ENCODE measurements at regions not wholly inside any gene's neighbourhood (a gene's known extent, or its start where the extent isn't known, plus 50 kb on each side); places are given as distances from the start of the nearest gene placed in this dataset.

GRCh38 chr2:139177041-139177440, 396.9 kb upstream of the NXPH2 start:
- DNase-seq (ENCODE audit: low read depth in 6 of 9, low spot score in 9 of 9): no peak
- WGBS: 87% methylated on average over 3 of the region's 3 CpGs
- Histone ChIP-seq H3K9me3 (ENCODE audit: control insufficient read depth in 2 of 2, insufficient read depth in 1 of 2, low read length in 1 of 2) (no peaks in the 10 kb centered on the region), H3K4me1 (ENCODE audit: control insufficient read depth in 2 of 2, insufficient read depth in 2 of 2, low read length in 2 of 2) (no peaks in the 10 kb centered on the region), H3K27ac (ENCODE audit: low read depth in 1 of 2, low read length in 1 of 2) (no peak overlapping the region), H3K27me3 (ENCODE audit: control insufficient read depth in 2 of 2, insufficient read depth in 1 of 2, low read length in 1 of 2) (no peaks in the 10 kb centered on the region), H3K4me3 (ENCODE audit: low read length in 2 of 2) (no peak overlapping the region), H3K36me3 (ENCODE audit: control insufficient read depth in 2 of 2, insufficient read depth in 2 of 2, low read length in 1 of 2) (no peaks in the 10 kb centered on the region)

- Histone ChIP-seq H3K36me3 (ENCODE audit: control insufficient read depth in 2 of 2, insufficient read depth in 2 of 2, low read length in 1 of 2) (no peaks in the 10 kb centered on the region), H3K9me3 (ENCODE audit: control insufficient read depth in 2 of 2, insufficient read depth in 1 of 2, low read length in 1 of 2) (no peaks in the 10 kb centered on the region), H3K27ac (ENCODE audit: low read depth in 1 of 2, low read length in 1 of 2) (no peak overlapping the region), H3K4me1 (ENCODE audit: control insufficient read depth in 2 of 2, insufficient read depth in 2 of 2, low read length in 2 of 2) (no peaks in the 10 kb centered on the region), H3K4me3 (ENCODE audit: low read length in 2 of 2) (no peak overlapping the region), H3K27me3 (ENCODE audit: control insufficient read depth in 2 of 2, insufficient read depth in 1 of 2, low read length in 1 of 2) (no peaks in the 10 kb centered on the region)
- DNase-seq (ENCODE audit: low read depth in 6 of 9, low spot score in 9 of 9): no peak
- 92% methylated on average over 3 of the region's 3 CpGs for WGBS
Measured at GRCh38 chr2:139175510-139175909, 395.3 kb upstream of the NXPH2 start.

- Histone ChIP-seq H3K4me3 (ENCODE audit: low read length in 2 of 2) (no peak overlapping the region), H3K27ac (ENCODE audit: low read depth in 1 of 2, low read length in 1 of 2) (no peak overlapping the region), H3K4me1 (ENCODE audit: control insufficient read depth in 2 of 2, insufficient read depth in 2 of 2, low read length in 2 of 2) (no peaks in the 10 kb centered on the region), H3K9me3 (ENCODE audit: control insufficient read depth in 2 of 2, insufficient read depth in 1 of 2, low read length in 1 of 2) (no peaks in the 10 kb centered on the region), H3K27me3 (ENCODE audit: control insufficient read depth in 2 of 2, insufficient read depth in 1 of 2, low read length in 1 of 2) (no peaks in the 10 kb centered on the region), H3K36me3 (ENCODE audit: control insufficient read depth in 2 of 2, insufficient read depth in 2 of 2, low read length in 1 of 2) (no peaks in the 10 kb centered on the region)
- no peak for DNase-seq (ENCODE audit: low read depth in 6 of 9, low spot score in 9 of 9)
- WGBS: 80% methylated on average over 2 of the region's 2 CpGs
Measured at GRCh38 chr2:139170406-139170805, 390.2 kb upstream of the NXPH2 start.

GRCh38 chr2:139165601-139166000, 385.4 kb upstream of the NXPH2 start:
- WGBS: 91% methylated on average over 2 of the region's 2 CpGs
- H3K9me3 ChIP-seq (ENCODE audit: control insufficient read depth in 2 of 2, insufficient read depth in 1 of 2, low read length in 1 of 2): no peaks in the 10 kb centered on the region
- H3K27me3 ChIP-seq (ENCODE audit: control insufficient read depth in 2 of 2, insufficient read depth in 1 of 2, low read length in 1 of 2): no peaks in the 10 kb centered on the region
- no peak overlapping the region for H3K4me3 ChIP-seq (ENCODE audit: low read length in 2 of 2)
- H3K27ac ChIP-seq (ENCODE audit: low read depth in 1 of 2, low read length in 1 of 2): no peak overlapping the region
- H3K4me1 ChIP-seq (ENCODE audit: control insufficient read depth in 2 of 2, insufficient read depth in 2 of 2, low read length in 2 of 2): no peaks in the 10 kb centered on the region
- no peak for DNase-seq (ENCODE audit: low read depth in 6 of 9, low spot score in 9 of 9)
- no peaks in the 10 kb centered on the region for H3K36me3 ChIP-seq (ENCODE audit: control insufficient read depth in 2 of 2, insufficient read depth in 2 of 2, low read length in 1 of 2)

- H3K27me3 ChIP-seq (ENCODE audit: control insufficient read depth in 2 of 2, insufficient read depth in 1 of 2, low read length in 1 of 2): no peaks in the 10 kb centered on the region
- no peaks in the 10 kb centered on the region for H3K4me1 ChIP-seq (ENCODE audit: control insufficient read depth in 2 of 2, insufficient read depth in 2 of 2, low read length in 2 of 2)
- WGBS: 96% methylated on average over 2 of the region's 2 CpGs
- no peaks in the 10 kb centered on the region for H3K9me3 ChIP-seq (ENCODE audit: control insufficient read depth in 2 of 2, insufficient read depth in 1 of 2, low read length in 1 of 2)
- no peak overlapping the region for H3K4me3 ChIP-seq (ENCODE audit: low read length in 2 of 2)
- no peak for DNase-seq (ENCODE audit: low read depth in 6 of 9, low spot score in 9 of 9)
- no peaks in the 10 kb centered on the region for H3K36me3 ChIP-seq (ENCODE audit: control insufficient read depth in 2 of 2, insufficient read depth in 2 of 2, low read length in 1 of 2)
- H3K27ac ChIP-seq (ENCODE audit: low read depth in 1 of 2, low read length in 1 of 2): no peak overlapping the region
Measured at GRCh38 chr2:139165041-139165440, 384.9 kb upstream of the NXPH2 start.

GRCh38 chr2:139162957-139163356, 382.8 kb upstream of the NXPH2 start:
- Histone ChIP-seq H3K9me3 (ENCODE audit: control insufficient read depth in 2 of 2, insufficient read depth in 1 of 2, low read length in 1 of 2) (no peaks in the 10 kb centered on the region), H3K36me3 (ENCODE audit: control insufficient read depth in 2 of 2, insufficient read depth in 2 of 2, low read length in 1 of 2) (no peaks in the 10 kb centered on the region), H3K4me3 (ENCODE audit: low read length in 2 of 2) (no peak overlapping the region), H3K4me1 (ENCODE audit: control insufficient read depth in 2 of 2, insufficient read depth in 2 of 2, low read length in 2 of 2) (no peaks in the 10 kb centered on the region), H3K27ac (ENCODE audit: low read depth in 1 of 2, low read length in 1 of 2) (no peak overlapping the region), H3K27me3 (ENCODE audit: control insufficient read depth in 2 of 2, insufficient read depth in 1 of 2, low read length in 1 of 2) (no peaks in the 10 kb centered on the region)
- DNase-seq (ENCODE audit: low read depth in 6 of 9, low spot score in 9 of 9): no peak
- 93% methylated on average over 1 of the region's 1 CpG for WGBS

GRCh38 chr2:139162456-139162855, 382.3 kb upstream of the NXPH2 start:
- no peaks in the 10 kb centered on the region for H3K4me1 ChIP-seq (ENCODE audit: control insufficient read depth in 2 of 2, insufficient read depth in 2 of 2, low read length in 2 of 2)
- no peaks in the 10 kb centered on the region for H3K9me3 ChIP-seq (ENCODE audit: control insufficient read depth in 2 of 2, insufficient read depth in 1 of 2, low read length in 1 of 2)
- DNase-seq (ENCODE audit: low read depth in 6 of 9, low spot score in 9 of 9): no peak
- H3K27ac ChIP-seq (ENCODE audit: low read depth in 1 of 2, low read length in 1 of 2): no peak overlapping the region
- no peaks in the 10 kb centered on the region for H3K36me3 ChIP-seq (ENCODE audit: control insufficient read depth in 2 of 2, insufficient read depth in 2 of 2, low read length in 1 of 2)
- no peak overlapping the region for H3K4me3 ChIP-seq (ENCODE audit: low read length in 2 of 2)
- no peaks in the 10 kb centered on the region for H3K27me3 ChIP-seq (ENCODE audit: control insufficient read depth in 2 of 2, insufficient read depth in 1 of 2, low read length in 1 of 2)
- 87% methylated on average over 2 of the region's 2 CpGs for WGBS

GRCh38 chr2:139160836-139161235, 380.6 kb upstream of the NXPH2 start:
- Histone ChIP-seq H3K9me3 (ENCODE audit: control insufficient read depth in 2 of 2, insufficient read depth in 1 of 2, low read length in 1 of 2) (no peaks in the 10 kb centered on the region), H3K27ac (ENCODE audit: low read depth in 1 of 2, low read length in 1 of 2) (no peak overlapping the region), H3K27me3 (ENCODE audit: control insufficient read depth in 2 of 2, insufficient read depth in 1 of 2, low read length in 1 of 2) (no peaks in the 10 kb centered on the region), H3K4me3 (ENCODE audit: low read length in 2 of 2) (no peak overlapping the region), H3K36me3 (ENCODE audit: control insufficient read depth in 2 of 2, insufficient read depth in 2 of 2, low read length in 1 of 2) (no peaks in the 10 kb centered on the region), H3K4me1 (ENCODE audit: control insufficient read depth in 2 of 2, insufficient read depth in 2 of 2, low read length in 2 of 2) (no peaks in the 10 kb centered on the region)
- WGBS: 67% methylated on average over 1 of the region's 1 CpG
- DNase-seq (ENCODE audit: low read depth in 6 of 9, low spot score in 9 of 9): no peak

GRCh38 chr2:139159177-139159576, 379.0 kb upstream of the NXPH2 start:
- H3K27me3 ChIP-seq (ENCODE audit: control insufficient read depth in 2 of 2, insufficient read depth in 1 of 2, low read length in 1 of 2): no peaks in the 10 kb centered on the region
- WGBS: 86% methylated on average over 3 of the region's 3 CpGs
- no peak overlapping the region for H3K27ac ChIP-seq (ENCODE audit: low read depth in 1 of 2, low read length in 1 of 2)
- H3K4me1 ChIP-seq (ENCODE audit: control insufficient read depth in 2 of 2, insufficient read depth in 2 of 2, low read length in 2 of 2): no peaks in the 10 kb centered on the region
- H3K9me3 ChIP-seq (ENCODE audit: control insufficient read depth in 2 of 2, insufficient read depth in 1 of 2, low read length in 1 of 2): no peaks in the 10 kb centered on the region
- no peaks in the 10 kb centered on the region for H3K36me3 ChIP-seq (ENCODE audit: control insufficient read depth in 2 of 2, insufficient read depth in 2 of 2, low read length in 1 of 2)
- H3K4me3 ChIP-seq (ENCODE audit: low read length in 2 of 2): no peak overlapping the region
- no peak for DNase-seq (ENCODE audit: low read depth in 6 of 9, low spot score in 9 of 9)

GRCh38 chr2:139156730-139157129, 376.5 kb upstream of the NXPH2 start:
- H3K4me1 ChIP-seq (ENCODE audit: control insufficient read depth in 2 of 2, insufficient read depth in 2 of 2, low read length in 2 of 2): no peaks in the 10 kb centered on the region
- H3K4me3 ChIP-seq (ENCODE audit: low read length in 2 of 2): no peak overlapping the region
- no peaks in the 10 kb centered on the region for H3K36me3 ChIP-seq (ENCODE audit: control insufficient read depth in 2 of 2, insufficient read depth in 2 of 2, low read length in 1 of 2)
- H3K27ac ChIP-seq (ENCODE audit: low read depth in 1 of 2, low read length in 1 of 2): no peak overlapping the region
- H3K9me3 ChIP-seq (ENCODE audit: control insufficient read depth in 2 of 2, insufficient read depth in 1 of 2, low read length in 1 of 2): no peaks in the 10 kb centered on the region
- no peaks in the 10 kb centered on the region for H3K27me3 ChIP-seq (ENCODE audit: control insufficient read depth in 2 of 2, insufficient read depth in 1 of 2, low read length in 1 of 2)
- no peak for DNase-seq (ENCODE audit: low read depth in 6 of 9, low spot score in 9 of 9)

All from thymus (tissue), 11 donors.